NT2/D1 (cell line): ENCODE measurements at regions not wholly inside any gene's neighbourhood (a gene's known extent, or its start where the extent isn't known, plus 50 kb on each side); places are given as distances from the start of the nearest gene placed in this dataset.

Experiments used
- SUZ12 ChIP-seq: IDR thresholded peaks from 2 replicates; pipeline ENCODE4 v1.6.1; 2011; ENCODE audit not compliant: insufficient read length, insufficient read depth; ENCODE audit errors: extremely low read depth
- YY1 ChIP-seq: IDR thresholded peaks from 2 replicates; pipeline ENCODE4 v1.6.1; 2011; ENCODE audit not compliant: insufficient read length, insufficient read depth
- ZNF274 ChIP-seq: IDR thresholded peaks from 2 replicates; pipeline ENCODE4 v1.6.1; 2011; ENCODE audit warnings: mild to moderate bottlenecking, low read depth, low read length

DNA sequence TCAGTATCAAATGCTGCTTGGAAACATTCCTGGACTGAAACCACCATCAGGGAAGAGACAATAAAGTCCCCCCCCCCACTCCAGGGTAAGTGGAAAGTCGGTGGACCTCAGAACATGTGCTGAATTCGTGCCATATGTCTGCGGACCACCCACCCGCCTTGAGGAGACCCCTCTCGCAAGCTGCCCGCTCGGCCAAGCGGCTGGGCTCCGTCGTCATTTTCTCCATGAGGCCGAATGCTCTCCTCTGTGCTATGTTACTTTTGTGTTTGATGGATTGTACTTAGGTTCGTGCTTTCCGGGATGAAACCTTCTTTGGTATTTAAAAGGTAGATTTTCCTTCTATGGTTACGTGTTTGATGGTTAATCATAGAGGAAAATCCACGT is 136.2 kb upstream of the RTL1 start:
- no peak for TF ChIP-seq SUZ12
- TF ChIP-seq YY1 = no peak
- TF ChIP-seq ZNF274 = no peak
